ENCODE measurements at regions not wholly inside any gene's neighbourhood (a gene's known extent, or its start where the extent isn't known, plus 50 kb on each side); places are given as distances from the start of the nearest gene placed in this dataset.
"Not testable (repeated sequence)": the region's sequence is repeated elsewhere in the genome, so short reads cannot be mapped to it uniquely, and the experiment has no call there.

- peak; percentile 98 for DNase-seq
Observed at GRCh38 chr10:6721964-6722615, 142.0 kb upstream of the PRKCQ start.

- peak; percentile 96 for DNase-seq
Observed at GRCh38 chr10:6721480-6721879, 141.4 kb upstream of the PRKCQ start.

- DNase-seq: no peak
Observed at GRCh38 chr10:6719561-6719960, 139.5 kb upstream of the PRKCQ start.

GRCh38 chr10:6718550-6718949, 138.5 kb upstream of the PRKCQ start:
- no peak for DNase-seq

- no peak for DNase-seq
Observed at GRCh38 chr10:6716516-6716915, 136.4 kb upstream of the PRKCQ start.

GRCh38 chr10:6713716-6714115, 133.6 kb upstream of the PRKCQ start:
- DNase-seq: peak; percentile 11

GRCh38 chr10:6713120-6713519, 133.0 kb upstream of the PRKCQ start:
- DNase-seq: no peak

GRCh38 chr10:6711881-6712280, 131.8 kb upstream of the PRKCQ start:
- DNase-seq: no peak

GRCh38 chr10:6711408-6711841, 131.3 kb upstream of the PRKCQ start:
- DNase-seq: no peak

GRCh38 chr10:6707352-6707751, 127.3 kb upstream of the PRKCQ start:
- no peak for DNase-seq

GRCh38 chr10:6706725-6707124, 126.6 kb upstream of the PRKCQ start:
- no peak for DNase-seq

GRCh38 chr10:6704896-6705295, 124.8 kb upstream of the PRKCQ start:
- DNase-seq: no peak

GRCh38 chr10:6702833-6703232, 122.8 kb upstream of the PRKCQ start:
- DNase-seq: not testable (repeated sequence)

- no peak for DNase-seq
Observed at GRCh38 chr10:6702030-6702429, 122.0 kb upstream of the PRKCQ start.

- peak; percentile 19 for DNase-seq
Observed at GRCh38 chr10:6701289-6701688, 121.2 kb upstream of the PRKCQ start.

GRCh38 chr10:6700066-6700465, 120.0 kb upstream of the PRKCQ start:
- DNase-seq: no peak

GRCh38 chr10:6699336-6699735, 119.3 kb upstream of the PRKCQ start:
- no peak for DNase-seq

GRCh38 chr10:6695519-6695918, 115.4 kb upstream of the PRKCQ start:
- DNase-seq: no peak

- DNase-seq: no peak
Observed at GRCh38 chr10:6694447-6695140, 114.5 kb upstream of the PRKCQ start.

- DNase-seq: no peak
Observed at GRCh38 chr10:6692856-6693255, 112.8 kb upstream of the PRKCQ start.

GRCh38 chr10:6692103-6692502, 112.0 kb upstream of the PRKCQ start:
- no peak for DNase-seq

GRCh38 chr10:6689036-6689435, 109.0 kb upstream of the PRKCQ start:
- peak; percentile 34 for DNase-seq

- no peak for DNase-seq
Observed at GRCh38 chr10:6680735-6681134, 100.7 kb upstream of the PRKCQ start.

- DNase-seq: no peak
Observed at GRCh38 chr10:6678956-6679355, 98.9 kb upstream of the PRKCQ start.
